GM12874 (cell line): ENCODE measurements at regions not wholly inside any gene's neighbourhood (a gene's known extent, or its start where the extent isn't known, plus 50 kb on each side); places are given as distances from the start of the nearest gene placed in this dataset.

Source experiments
- CTCF ChIP-seq: IDR thresholded peaks from 2 replicates; pipeline ENCODE4 v1.5.1; 2011; ENCODE audit warnings: low read depth, mild to moderate bottlenecking, control low read depth, low read length, moderate library complexity; ENCODE audit not compliant: insufficient read depth

- TF ChIP-seq CTCF: no peak
These were observed 62.6 kb upstream of the TSPAN5 start for GRCh38 chr4:98720871-98721480.

GRCh38 chr4:98716796-98717195, 58.4 kb upstream of the TSPAN5 start:
- TF ChIP-seq CTCF: no peak

GRCh38 chr4:98712607-98713006, 54.2 kb upstream of the TSPAN5 start:
- no peak for TF ChIP-seq CTCF

- no peak for TF ChIP-seq CTCF
These were observed 53.1 kb upstream of the TSPAN5 start for GRCh38 chr4:98711526-98711925.

- no peak for TF ChIP-seq CTCF
These were observed 52.4 kb upstream of the TSPAN5 start for GRCh38 chr4:98710831-98711230.
